CD4-positive, alpha-beta memory T cell (primary cell): ENCODE measurements at regions not wholly inside any gene's neighbourhood (a gene's known extent, or its start where the extent isn't known, plus 50 kb on each side); places are given as distances from the start of the nearest gene placed in this dataset.

ENCODE experiments used
- CTCF ChIA-PET: fragments of 350-600 bp; sonication (Branson Sonifier 250); formaldehyde crosslinking; loops from one replicate; lab custom pipeline; 2021; ENCODE audit warnings: inconsistent platforms; ENCODE audit not compliant: partially characterized antibody; lab: Charles Lee
- POLR2A ChIA-PET: fragments of 350-600 bp; sonication (Branson Sonifier 250); formaldehyde crosslinking; loops from one replicate; lab custom pipeline; 2021; ENCODE audit not compliant: partially characterized antibody; lab: Charles Lee
- DNase-seq, 5 donors: peaks; one replicate each; pipeline versions ENCODE4 v3.0.0 to v3.0.0-alpha.2; 2020 to 2022; ENCODE audit warnings: mixed read lengths in 1 of 5
- H3K27ac ChIP-seq: one replicate; pipeline ENCODE4 v1.7.0; 2013; ENCODE audit warnings: low read depth, low read length
- H3K27me3 ChIP-seq: 2 replicates; pipeline ENCODE4 v1.7.0; 2013; ENCODE audit warnings: mild to moderate bottlenecking, low read length, moderate library complexity; ENCODE audit not compliant: insufficient read depth
- H3K36me3 ChIP-seq: 2 replicates; pipeline ENCODE4 v1.7.0; 2013; ENCODE audit warnings: mild to moderate bottlenecking, low read length, moderate library complexity; ENCODE audit not compliant: insufficient read depth
- H3K4me1 ChIP-seq: 2 replicates; pipeline ENCODE4 v1.7.0; 2013; ENCODE audit warnings: mild to moderate bottlenecking, low read length, moderate library complexity; ENCODE audit not compliant: insufficient read depth
- H3K4me3 ChIP-seq, 2 donors: one replicate each; pipeline ENCODE4 v1.7.0; 2013; ENCODE audit warnings: low read length in 2 of 2, mild to moderate bottlenecking in 1 of 2
- H3K9me3 ChIP-seq, 2 donors: one replicate each; pipeline ENCODE4 v1.7.0; 2013; ENCODE audit warnings: low read length in 2 of 2, control low read depth in 1 of 2; ENCODE audit not compliant: control insufficient read depth in 1 of 2
- H3K27ac Mint-ChIP-seq, 7 donors: one replicate each; pipeline ENCODE4 v1.8.0; 2020 to 2021; ENCODE audit warnings: mixed read lengths in 7 of 7, mild to moderate bottlenecking in 6 of 7, inconsistent platforms in 3 of 7, moderate library complexity in 3 of 7
- H3K27me3 Mint-ChIP-seq, 2 donors: one replicate each; pipeline ENCODE4 v1.8.0; 2020 to 2021; ENCODE audit warnings: mixed read lengths in 2 of 2
- H3K36me3 Mint-ChIP-seq, 2 donors: one replicate each; pipeline ENCODE4 v1.8.0; 2020 to 2021; ENCODE audit warnings: mixed read lengths in 2 of 2, inconsistent platforms in 1 of 2, mild to moderate bottlenecking in 1 of 2
- H3K4me1 Mint-ChIP-seq, 4 donors: one replicate each; pipeline ENCODE4 v1.8.0; 2020 to 2021; ENCODE audit warnings: mixed read lengths in 4 of 4, mild to moderate bottlenecking in 1 of 4
- H3K4me3 Mint-ChIP-seq, 8 donors: one replicate each; pipeline ENCODE4 v1.8.0; 2020 to 2021; ENCODE audit warnings: mixed read lengths in 8 of 8, mild to moderate bottlenecking in 7 of 8, moderate library complexity in 6 of 8, inconsistent platforms in 3 of 8
- H3K9me3 Mint-ChIP-seq, 8 donors: one replicate each; pipeline ENCODE4 v1.8.0; 2020 to 2021; ENCODE audit warnings: mixed read lengths in 8 of 8, mild to moderate bottlenecking in 5 of 8, inconsistent platforms in 3 of 8, moderate library complexity in 1 of 8
- intact Hi-C: fragments of 100-400 bp; cut with micrococcal nuclease; formaldehyde crosslinking; loops from one replicate; pipeline ENCODE4 v1.15.1; 2023

- Histone ChIP-seq H3K36me3 (no peaks in the 10 kb centered on the region), H3K4me3 (no peak overlapping the region), H3K4me1 (no peaks in the 10 kb centered on the region), H3K27me3 (no peaks in the 10 kb centered on the region), H3K27ac (no peak overlapping the region), H3K9me3 (no peaks in the 10 kb centered on the region)
- Mint-ChIP-seq H3K4me1 (peaks cover 3 to 9% (median 7%) of the 10 kb centered on the region in 4 donors), H3K4me3 (no peak overlapping the region), H3K36me3 (no peaks in the 10 kb centered on the region), H3K9me3 (peaks cover 0 to 2% (median 0%) of the 10 kb centered on the region in 8 donors), H3K27me3 (no peaks in the 10 kb centered on the region), H3K27ac (no peak overlapping the region)
- no peak for DNase-seq
- ChIA-PET CTCF (no interaction called here), POLR2A (no interaction called here)
- intact Hi-C loops = no loop called here
Measured at GRCh38 chr14:99030454-99030853, 241.5 kb downstream of the BCL11B start.

- POLR2A ChIA-PET = no interaction called here
- Histone ChIP-seq H3K27me3 (no peaks in the 10 kb centered on the region), H3K36me3 (no peaks in the 10 kb centered on the region), H3K27ac (no peak overlapping the region), H3K4me1 (no peaks in the 10 kb centered on the region), H3K9me3 (no peaks in the 10 kb centered on the region), H3K4me3 (no peak overlapping the region)
- Mint-ChIP-seq H3K27ac (no peak overlapping the region), H3K36me3 (no peaks in the 10 kb centered on the region), H3K4me3 (no peak overlapping the region), H3K27me3 (no peaks in the 10 kb centered on the region), H3K9me3 (peaks cover 0 to 2% (median 0%) of the 10 kb centered on the region in 8 donors), H3K4me1 (no peaks in the 10 kb centered on the region)
- CTCF ChIA-PET = no interaction called here
- intact Hi-C loops = no loop called here
- no peak for DNase-seq
Measured at GRCh38 chr14:99032759-99033158, 239.2 kb downstream of the BCL11B start.

GRCh38 chr14:99033951-99034350 lies 238.0 kb downstream of the BCL11B start:
- intact Hi-C loops = no loop called here
- no peak for DNase-seq
- H3K4me1 ChIP-seq = no peaks in the 10 kb centered on the region
- Mint-ChIP-seq H3K36me3 (no peaks in the 10 kb centered on the region), H3K27ac (peak overlapping the region in 2 of 7 donors; percentile 36 to 60), H3K4me3 (no peak overlapping the region), H3K27me3 (no peaks in the 10 kb centered on the region), H3K9me3 (peaks cover 0 to 2% (median 0%) of the 10 kb centered on the region in 8 donors), H3K4me1 (no peaks in the 10 kb centered on the region)
- H3K27ac ChIP-seq = no peak overlapping the region
- H3K4me3 ChIP-seq = no peak overlapping the region
- CTCF ChIA-PET = no interaction called here
- H3K27me3 ChIP-seq = no peaks in the 10 kb centered on the region
- H3K9me3 ChIP-seq = no peaks in the 10 kb centered on the region
- POLR2A ChIA-PET = interaction anchor here (0.6 kb wide), 1 partner anchor 1573 kb away, joined by 4 read pairs; no protein-coding TSS in a partner anchor
- H3K36me3 ChIP-seq = no peaks in the 10 kb centered on the region

- CTCF ChIA-PET = no interaction called here
- Mint-ChIP-seq H3K9me3 (peaks cover 0 to 2% (median 0%) of the 10 kb centered on the region in 8 donors), H3K27me3 (no peaks in the 10 kb centered on the region), H3K4me3 (peak overlapping the region in 1 of 8 donors; percentile 46), H3K36me3 (no peaks in the 10 kb centered on the region), H3K27ac (no peak overlapping the region), H3K4me1 (no peaks in the 10 kb centered on the region)
- Histone ChIP-seq H3K4me3 (no peak overlapping the region), H3K27ac (no peak overlapping the region), H3K9me3 (no peaks in the 10 kb centered on the region), H3K4me1 (no peaks in the 10 kb centered on the region), H3K27me3 (no peaks in the 10 kb centered on the region), H3K36me3 (no peaks in the 10 kb centered on the region)
- POLR2A ChIA-PET = no interaction called here
- no peak for DNase-seq
- intact Hi-C loops = no loop called here
Measured at GRCh38 chr14:99034711-99035171, 237.3 kb downstream of the BCL11B start.

GRCh38 chr14:99035268-99035667 lies 236.7 kb downstream of the BCL11B start:
- Mint-ChIP-seq H3K4me3 (no peak overlapping the region), H3K4me1 (no peaks in the 10 kb centered on the region), H3K9me3 (peaks cover 0 to 2% (median 0%) of the 10 kb centered on the region in 8 donors), H3K27me3 (no peaks in the 10 kb centered on the region), H3K36me3 (no peaks in the 10 kb centered on the region), H3K27ac (no peak overlapping the region)
- Histone ChIP-seq H3K27me3 (no peaks in the 10 kb centered on the region), H3K4me3 (no peak overlapping the region), H3K27ac (no peak overlapping the region), H3K4me1 (no peaks in the 10 kb centered on the region), H3K36me3 (no peaks in the 10 kb centered on the region), H3K9me3 (no peaks in the 10 kb centered on the region)
- ChIA-PET CTCF (no interaction called here), POLR2A (no interaction called here)
- intact Hi-C loops = no loop called here
- no peak for DNase-seq

GRCh38 chr14:99035712-99036610 lies 236.0 kb downstream of the BCL11B start:
- Mint-ChIP-seq H3K4me1 (no peaks in the 10 kb centered on the region), H3K9me3 (peaks cover 0 to 2% (median 0%) of the 10 kb centered on the region in 8 donors), H3K36me3 (no peaks in the 10 kb centered on the region), H3K4me3 (no peak overlapping the region), H3K27me3 (no peaks in the 10 kb centered on the region), H3K27ac (no peak overlapping the region)
- no peaks in the 10 kb centered on the region for H3K36me3 ChIP-seq
- H3K27ac ChIP-seq = no peak overlapping the region
- no peaks in the 10 kb centered on the region for H3K27me3 ChIP-seq
- no peaks in the 10 kb centered on the region for H3K9me3 ChIP-seq
- no peak for DNase-seq
- H3K4me1 ChIP-seq = no peaks in the 10 kb centered on the region
- CTCF ChIA-PET = no interaction called here
- H3K4me3 ChIP-seq = no peak overlapping the region
- POLR2A ChIA-PET = no interaction called here
- intact Hi-C loops = no loop called here

- H3K27ac ChIP-seq = no peak overlapping the region
- H3K4me1 ChIP-seq = no peaks in the 10 kb centered on the region
- intact Hi-C loops = no loop called here
- H3K27me3 ChIP-seq = no peaks in the 10 kb centered on the region
- no peaks in the 10 kb centered on the region for H3K36me3 ChIP-seq
- ChIA-PET CTCF (no interaction called here), POLR2A (no interaction called here)
- H3K9me3 ChIP-seq = no peaks in the 10 kb centered on the region
- no peak for DNase-seq
- no peaks in the 10 kb centered on the region for H3K36me3 Mint-ChIP-seq
- H3K9me3 Mint-ChIP-seq = peaks cover 0 to 2% (median 0%) of the 10 kb centered on the region in 8 donors
- no peaks in the 10 kb centered on the region for H3K4me1 Mint-ChIP-seq
- no peak overlapping the region for H3K4me3 Mint-ChIP-seq
- H3K4me3 ChIP-seq = no peak overlapping the region
- H3K27me3 Mint-ChIP-seq = no peaks in the 10 kb centered on the region
- H3K27ac Mint-ChIP-seq = no peak overlapping the region
Measured at GRCh38 chr14:99036611-99037293, 235.2 kb downstream of the BCL11B start.
